ENCODE measurements at regions not wholly inside any gene's neighbourhood (a gene's known extent, or its start where the extent isn't known, plus 50 kb on each side); places are given as distances from the start of the nearest gene placed in this dataset.
A peak's percentile ranks its signal among the peaks of the same experiment; 100 is the strongest.

DNA sequence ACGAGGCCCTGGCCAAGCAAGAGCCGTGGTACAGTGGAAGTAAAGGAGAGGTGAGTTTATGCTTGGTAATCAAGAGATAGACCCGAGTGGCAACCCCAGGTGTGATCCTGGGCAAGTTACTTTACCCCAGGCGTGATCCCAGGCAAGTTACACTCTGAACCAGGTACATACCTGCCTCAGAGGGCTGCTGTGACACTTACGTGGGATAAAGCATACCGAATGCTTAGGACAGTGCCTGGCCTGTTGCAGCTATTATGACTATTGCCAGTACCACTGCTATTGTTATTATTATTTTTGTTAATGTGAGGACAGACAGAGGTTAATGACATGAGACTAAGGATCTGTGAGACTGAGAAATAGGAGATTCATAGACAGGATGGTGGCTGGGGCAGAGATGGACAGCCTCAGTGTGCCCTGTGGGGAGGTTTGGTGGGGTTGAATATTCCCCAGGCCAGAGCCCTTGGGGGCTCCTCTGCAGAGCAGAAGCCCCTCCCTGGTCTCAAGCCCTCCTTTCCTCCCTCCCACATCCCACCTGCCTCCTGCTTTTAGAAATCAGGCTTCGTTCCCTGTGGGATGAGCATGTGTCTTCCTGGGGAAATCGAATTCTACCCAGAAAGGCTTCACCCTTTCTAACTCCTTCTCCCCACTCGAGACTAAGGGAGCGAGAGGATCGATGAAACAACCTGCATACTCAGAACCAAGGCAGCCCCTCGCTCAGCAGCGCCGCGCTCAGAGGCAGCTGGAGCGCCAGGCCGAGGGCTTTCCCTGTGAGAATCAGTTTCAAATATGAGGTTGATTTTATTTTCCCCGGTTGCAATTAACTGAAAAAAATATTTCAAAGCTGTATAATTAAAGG is 62.0 kb upstream of the SIX3 start:
- Histone ChIP-seq H3K23ac (ENCODE audit: insufficient read length) (no peak overlapping the region), H2AFZ (ENCODE audit: low read length) (no peak overlapping the region), H2BK12ac (ENCODE audit: low read depth, low read length) (0 out of 2 replicates have a peak overlapping the region, but pooled peaks have one; percentile 27), H4K91ac (replicated peaks; ENCODE audit: insufficient read length, low read length) (no peak overlapping the region), H4K8ac (ENCODE audit: extremely low read depth, insufficient read depth, low read length) (peak overlapping the region; percentile 1; the same call in 1 of the 2 replicates), H2BK20ac (ENCODE audit: low read length) (no peak overlapping the region), H3K4me2 (ENCODE audit: insufficient read depth in 1 of 2, low read depth in 2 of 2, low read length in 2 of 2) (no peak overlapping the region), H4K20me1 (replicated peaks in 1 of 2; ENCODE audit: control insufficient read depth in 1 of 2, insufficient read depth in 2 of 2, low read length in 2 of 2) (no peaks in the 10 kb centered on the region), H3K79me2 (ENCODE audit: control insufficient read depth in 1 of 2, insufficient read depth in 2 of 2, low read length in 2 of 2) (no peaks in the 10 kb centered on the region), H3K27me3 (replicated peaks in 1 of 4; ENCODE audit: control insufficient read depth in 3 of 4, extremely low read depth in 1 of 4, insufficient read depth in 3 of 4, low read length in 3 of 4) (peaks cover 0 to 5% (median 1%) of the 10 kb centered on the region in 4 experiments; a peak in 3 of 7 replicates), H2BK15ac (ENCODE audit: low read length) (no peak overlapping the region), H3K27ac (ENCODE audit: low read depth, low read length) (no peak overlapping the region), H4K5ac (ENCODE audit: insufficient read length, low read depth, low read length) (no peak overlapping the region), H3K14ac (ENCODE audit: insufficient read length) (no peak overlapping the region), H3K56ac (replicated peaks; ENCODE audit: insufficient read length, low read depth, low read length) (no peak overlapping the region), H3K18ac (ENCODE audit: extremely low read depth, low read length) (no peak overlapping the region), H3K4me1 (replicated peaks in 1 of 4; ENCODE audit: control insufficient read depth in 3 of 4, insufficient read depth in 4 of 4, low read length in 3 of 4) (peaks cover 0 to 8% (median 0%) of the 10 kb centered on the region in 4 experiments; a peak in 3 of 7 replicates), H3K9me3 (ENCODE audit: insufficient read depth in 2 of 2, low read depth in 1 of 2, low read length in 1 of 2) (peaks cover 0 to 4% of the 10 kb centered on the region in 2 experiments; a peak in 3 of 4 replicates), H3K9ac (replicated peaks in 1 of 4; ENCODE audit: extremely low read depth in 1 of 4, low read depth in 3 of 4, low read length in 3 of 4) (no peak overlapping the region), H3K79me1 (ENCODE audit: low read depth, low read length) (no peaks in the 10 kb centered on the region), H2BK120ac (replicated peaks; ENCODE audit: low read depth, low read length) (no peak overlapping the region), H2BK5ac (ENCODE audit: low read depth, low read length) (no peak overlapping the region), H2AK5ac (ENCODE audit: low read depth, low read length) (0 out of 2 replicates have a peak overlapping the region, but pooled peaks have one; percentile 24), H3K36me3 (ENCODE audit: control insufficient read depth in 2 of 4, insufficient read depth in 4 of 4, low read length in 3 of 4) (no peaks in the 10 kb centered on the region), H3K4me3 (ENCODE audit: extremely low read depth in 1 of 4, insufficient read depth in 2 of 4, low read depth in 3 of 4, low read length in 4 of 4) (no peak overlapping the region), H3K4ac (replicated peaks; ENCODE audit: insufficient read length, low read depth, low read length) (no peak overlapping the region), H3K23me2 (ENCODE audit: low read depth, low read length) (0 out of 2 replicates have a peak, but pooled peaks cover 1% of the 10 kb centered on the region)
- FAIRE-seq: no peak
- WGBS, 2 experiments (ENCODE audit: extremely low coverage in 1 of 2, insufficient coverage in 1 of 2, insufficient read length in 1 of 2, insufficient replicate concordance in 2 of 2, low coverage in 1 of 2, low lambda C conversion rate in 2 of 2, missing lambda C conversion rate in 1 of 2): 87% methylated on average over 18 of the region's 18 CpGs; no CpG with 5 or more reads in 1 of the 2 experiments
- no peak for DNase-seq (ENCODE audit: low read depth in 1 of 2, low spot score in 2 of 2)
- ChIA-PET CTCF (ENCODE audit: partially characterized antibody) (interaction anchor here (1.0 to 3.1 kb wide), 2 partner anchors 17 to 95 kb away, joined by 3 to 10 read pairs; no protein-coding TSS in a partner anchor), POLR2A (ENCODE audit: partially characterized antibody) (no interaction called here)
- TF ChIP-seq CHD1 (IDR thresholded peaks at IDR 0.05; ENCODE audit: low read depth, low read length) (no peak), KDM4A (IDR thresholded peaks at IDR 0.05; ENCODE audit: low read depth, low read length, severe bottlenecking) (no peak), POLR2AphosphoS5 (IDR thresholded peaks at IDR 0.05; ENCODE audit: low read depth, low read length) (no peak), BCL11A (IDR thresholded peaks at IDR 0.05; ENCODE audit: low read depth in 2 of 2, low read length in 2 of 2) (no peak), HDAC2 (IDR thresholded peaks at IDR 0.05; ENCODE audit: borderline replicate concordance in 1 of 2, low read depth in 2 of 2, low read length in 2 of 2) (no peak), SIN3A (conservative IDR thresholded peaks at IDR 0.05 in 1 of 2, IDR thresholded peaks at IDR 0.05 in 1 of 2; ENCODE audit: low read depth in 1 of 2, low read length in 2 of 2) (no peak), ASH2L (IDR thresholded peaks at IDR 0.05; ENCODE audit: low read length) (no peak), RBBP5 (IDR thresholded peaks at IDR 0.05; ENCODE audit: borderline replicate concordance, low read depth, low read length) (no peak), GTF2F1 (IDR thresholded peaks at IDR 0.05; ENCODE audit: borderline replicate concordance, low read depth, low read length) (no peak), BRCA1 (IDR thresholded peaks at IDR 0.05; ENCODE audit: low read depth, low read length) (no peak), HDAC6 (IDR thresholded peaks at IDR 0.05; ENCODE audit: low read depth, low read length) (no peak), KDM1A (IDR thresholded peaks at IDR 0.05; ENCODE audit: borderline replicate concordance, low read length) (no peak)

Data from H1 (cell line).